H1 (cell line): ENCODE measurements at regions not wholly inside any gene's neighbourhood (a gene's known extent, or its start where the extent isn't known, plus 50 kb on each side); places are given as distances from the start of the nearest gene placed in this dataset.

ENCODE experiments used
- GABPA ChIP-seq: IDR thresholded peaks from 2 replicates; pipeline ENCODE4 v1.6.1; 2011; ENCODE audit warnings: mild to moderate bottlenecking, low read length, moderate library complexity, borderline replicate concordance; ENCODE audit not compliant: insufficient read depth
- JUN ChIP-seq: IDR thresholded peaks from 2 replicates; pipeline ENCODE4 v1.6.1; 2011; ENCODE audit warnings: low read depth, mild to moderate bottlenecking, improper control_type of control experiment, low read length
- RBBP5 ChIP-seq: IDR thresholded peaks from 2 replicates; pipeline ENCODE4 v1.7.1; 2012; ENCODE audit warnings: low read depth, mild to moderate bottlenecking, inconsistent platforms, low read length, moderate library complexity, borderline replicate concordance
- SAP30 ChIP-seq: fragments of 300-600 bp; sonication (generic); IDR thresholded peaks from 2 replicates; pipeline ENCODE4 v1.7.1; 2012; ENCODE audit warnings: low read length, moderate library complexity, mild to moderate bottlenecking, inconsistent platforms; ENCODE audit not compliant: insufficient read depth, insufficient replicate concordance
- ZNF274 ChIP-seq: IDR thresholded peaks from 2 replicates; pipeline ENCODE4 v1.7.0; 2012; ENCODE audit warnings: low read length, borderline replicate concordance; ENCODE audit errors: extremely low read depth
- TF ChIP-seq, protein P1 (sequence below): fragments of 300-600 bp; sonication (generic); IDR thresholded peaks from 2 replicates; pipeline ENCODE4 v1.7.1; 2012; ENCODE audit warnings: low read length, moderate library complexity, mild to moderate bottlenecking, inconsistent platforms; ENCODE audit not compliant: insufficient replicate concordance
- TF ChIP-seq, protein P2 (sequence below): IDR thresholded peaks from 2 replicates; pipeline ENCODE4 v1.6.1; 2011; ENCODE audit warnings: low read depth, mild to moderate bottlenecking, low read length; ENCODE audit not compliant: insufficient read depth

DNA sequence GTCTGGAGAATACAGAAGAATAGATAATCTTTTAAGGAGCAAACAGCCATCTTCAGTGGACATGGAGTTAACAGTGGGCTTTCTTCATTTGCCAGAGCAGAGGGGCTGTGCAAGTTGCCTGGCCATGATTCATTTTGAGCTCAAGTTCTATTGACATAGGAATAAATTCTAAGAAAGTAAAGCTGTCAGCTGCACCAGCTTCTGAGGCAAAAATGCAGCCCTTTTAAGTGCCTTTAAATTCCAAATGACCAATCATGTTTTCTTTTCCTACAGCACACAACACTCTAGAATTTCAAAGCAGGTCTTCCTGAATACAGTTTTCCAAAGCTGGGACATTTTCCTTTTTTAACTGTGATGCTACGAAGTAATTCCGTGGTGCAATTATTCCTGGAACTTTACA is 246.4 kb upstream of the NT5C1B start (continued):
- TF ChIP-seq, protein P1, sequence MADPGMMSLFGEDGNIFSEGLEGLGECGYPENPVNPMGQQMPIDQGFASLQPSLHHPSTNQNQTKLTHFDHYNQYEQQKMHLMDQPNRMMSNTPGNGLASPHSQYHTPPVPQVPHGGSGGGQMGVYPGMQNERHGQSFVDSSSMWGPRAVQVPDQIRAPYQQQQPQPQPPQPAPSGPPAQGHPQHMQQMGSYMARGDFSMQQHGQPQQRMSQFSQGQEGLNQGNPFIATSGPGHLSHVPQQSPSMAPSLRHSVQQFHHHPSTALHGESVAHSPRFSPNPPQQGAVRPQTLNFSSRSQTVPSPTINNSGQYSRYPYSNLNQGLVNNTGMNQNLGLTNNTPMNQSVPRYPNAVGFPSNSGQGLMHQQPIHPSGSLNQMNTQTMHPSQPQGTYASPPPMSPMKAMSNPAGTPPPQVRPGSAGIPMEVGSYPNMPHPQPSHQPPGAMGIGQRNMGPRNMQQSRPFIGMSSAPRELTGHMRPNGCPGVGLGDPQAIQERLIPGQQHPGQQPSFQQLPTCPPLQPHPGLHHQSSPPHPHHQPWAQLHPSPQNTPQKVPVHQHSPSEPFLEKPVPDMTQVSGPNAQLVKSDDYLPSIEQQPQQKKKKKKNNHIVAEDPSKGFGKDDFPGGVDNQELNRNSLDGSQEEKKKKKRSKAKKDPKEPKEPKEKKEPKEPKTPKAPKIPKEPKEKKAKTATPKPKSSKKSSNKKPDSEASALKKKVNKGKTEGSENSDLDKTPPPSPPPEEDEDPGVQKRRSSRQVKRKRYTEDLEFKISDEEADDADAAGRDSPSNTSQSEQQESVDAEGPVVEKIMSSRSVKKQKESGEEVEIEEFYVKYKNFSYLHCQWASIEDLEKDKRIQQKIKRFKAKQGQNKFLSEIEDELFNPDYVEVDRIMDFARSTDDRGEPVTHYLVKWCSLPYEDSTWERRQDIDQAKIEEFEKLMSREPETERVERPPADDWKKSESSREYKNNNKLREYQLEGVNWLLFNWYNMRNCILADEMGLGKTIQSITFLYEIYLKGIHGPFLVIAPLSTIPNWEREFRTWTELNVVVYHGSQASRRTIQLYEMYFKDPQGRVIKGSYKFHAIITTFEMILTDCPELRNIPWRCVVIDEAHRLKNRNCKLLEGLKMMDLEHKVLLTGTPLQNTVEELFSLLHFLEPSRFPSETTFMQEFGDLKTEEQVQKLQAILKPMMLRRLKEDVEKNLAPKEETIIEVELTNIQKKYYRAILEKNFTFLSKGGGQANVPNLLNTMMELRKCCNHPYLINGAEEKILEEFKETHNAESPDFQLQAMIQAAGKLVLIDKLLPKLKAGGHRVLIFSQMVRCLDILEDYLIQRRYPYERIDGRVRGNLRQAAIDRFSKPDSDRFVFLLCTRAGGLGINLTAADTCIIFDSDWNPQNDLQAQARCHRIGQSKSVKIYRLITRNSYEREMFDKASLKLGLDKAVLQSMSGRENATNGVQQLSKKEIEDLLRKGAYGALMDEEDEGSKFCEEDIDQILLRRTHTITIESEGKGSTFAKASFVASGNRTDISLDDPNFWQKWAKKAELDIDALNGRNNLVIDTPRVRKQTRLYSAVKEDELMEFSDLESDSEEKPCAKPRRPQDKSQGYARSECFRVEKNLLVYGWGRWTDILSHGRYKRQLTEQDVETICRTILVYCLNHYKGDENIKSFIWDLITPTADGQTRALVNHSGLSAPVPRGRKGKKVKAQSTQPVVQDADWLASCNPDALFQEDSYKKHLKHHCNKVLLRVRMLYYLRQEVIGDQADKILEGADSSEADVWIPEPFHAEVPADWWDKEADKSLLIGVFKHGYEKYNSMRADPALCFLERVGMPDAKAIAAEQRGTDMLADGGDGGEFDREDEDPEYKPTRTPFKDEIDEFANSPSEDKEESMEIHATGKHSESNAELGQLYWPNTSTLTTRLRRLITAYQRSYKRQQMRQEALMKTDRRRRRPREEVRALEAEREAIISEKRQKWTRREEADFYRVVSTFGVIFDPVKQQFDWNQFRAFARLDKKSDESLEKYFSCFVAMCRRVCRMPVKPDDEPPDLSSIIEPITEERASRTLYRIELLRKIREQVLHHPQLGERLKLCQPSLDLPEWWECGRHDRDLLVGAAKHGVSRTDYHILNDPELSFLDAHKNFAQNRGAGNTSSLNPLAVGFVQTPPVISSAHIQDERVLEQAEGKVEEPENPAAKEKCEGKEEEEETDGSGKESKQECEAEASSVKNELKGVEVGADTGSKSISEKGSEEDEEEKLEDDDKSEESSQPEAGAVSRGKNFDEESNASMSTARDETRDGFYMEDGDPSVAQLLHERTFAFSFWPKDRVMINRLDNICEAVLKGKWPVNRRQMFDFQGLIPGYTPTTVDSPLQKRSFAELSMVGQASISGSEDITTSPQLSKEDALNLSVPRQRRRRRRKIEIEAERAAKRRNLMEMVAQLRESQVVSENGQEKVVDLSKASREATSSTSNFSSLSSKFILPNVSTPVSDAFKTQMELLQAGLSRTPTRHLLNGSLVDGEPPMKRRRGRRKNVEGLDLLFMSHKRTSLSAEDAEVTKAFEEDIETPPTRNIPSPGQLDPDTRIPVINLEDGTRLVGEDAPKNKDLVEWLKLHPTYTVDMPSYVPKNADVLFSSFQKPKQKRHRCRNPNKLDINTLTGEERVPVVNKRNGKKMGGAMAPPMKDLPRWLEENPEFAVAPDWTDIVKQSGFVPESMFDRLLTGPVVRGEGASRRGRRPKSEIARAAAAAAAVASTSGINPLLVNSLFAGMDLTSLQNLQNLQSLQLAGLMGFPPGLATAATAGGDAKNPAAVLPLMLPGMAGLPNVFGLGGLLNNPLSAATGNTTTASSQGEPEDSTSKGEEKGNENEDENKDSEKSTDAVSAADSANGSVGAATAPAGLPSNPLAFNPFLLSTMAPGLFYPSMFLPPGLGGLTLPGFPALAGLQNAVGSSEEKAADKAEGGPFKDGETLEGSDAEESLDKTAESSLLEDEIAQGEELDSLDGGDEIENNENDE: no peak
- no peak for TF ChIP-seq ZNF274
- TF ChIP-seq RBBP5: no peak
- TF ChIP-seq SAP30: no peak
- no peak for TF ChIP-seq GABPA
- no peak for TF ChIP-seq JUN
- TF ChIP-seq, protein P2, sequence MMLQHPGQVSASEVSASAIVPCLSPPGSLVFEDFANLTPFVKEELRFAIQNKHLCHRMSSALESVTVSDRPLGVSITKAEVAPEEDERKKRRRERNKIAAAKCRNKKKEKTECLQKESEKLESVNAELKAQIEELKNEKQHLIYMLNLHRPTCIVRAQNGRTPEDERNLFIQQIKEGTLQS: no peak
- TF ChIP-seq, all 59 proteins: peak for 0
